Transverse colon (tissue), 3 donors: ENCODE measurements at regions not wholly inside any gene's neighbourhood (a gene's known extent, or its start where the extent isn't known, plus 50 kb on each side); places are given as distances from the start of the nearest gene placed in this dataset.

Experiments
- POLR2A ChIP-seq: fragments of 450-650 bp; IDR thresholded peaks from one replicate; pipeline ENCODE4 v1.6.1; 2016; ENCODE audit warnings: antibody characterized with exemption, mild to moderate bottlenecking, moderate library complexity
- TF ChIP-seq, protein P1 (sequence below), 5 experiments: fragments of 200-600 bp in 3 of 5; fragments of 450-650 bp in 2 of 5; sonication (generic) in 3 of 5; IDR thresholded peaks; 1 replicate in 2 of 5; 2 replicates in 3 of 5; pipeline ENCODE4 v1.5.1; 2016 to 2017; ENCODE audit warnings: antibody characterized with exemption in 5 of 5, inconsistent platforms in 3 of 5, mild to moderate bottlenecking in 2 of 5, moderate library complexity in 1 of 5

DNA sequence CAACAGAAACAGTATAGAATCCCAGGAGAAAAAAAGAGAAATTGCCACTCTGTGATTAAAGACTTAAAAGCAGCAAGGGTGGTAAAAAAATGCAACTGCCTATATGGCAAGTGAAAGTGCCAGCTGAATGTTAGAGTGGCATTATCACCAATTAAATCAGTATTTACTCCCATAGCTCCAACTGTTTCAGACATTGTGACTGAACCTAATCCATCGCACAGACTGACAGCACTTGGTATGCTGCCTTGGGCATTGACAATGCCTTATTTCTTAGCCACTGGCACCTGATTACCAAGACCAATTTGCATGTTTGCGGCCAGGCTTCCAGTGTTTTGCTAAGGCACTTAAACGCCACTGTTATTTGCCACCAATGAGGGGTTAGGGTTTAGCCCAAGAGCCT is 201.9 kb upstream of the NECTIN3 start:
- TF ChIP-seq, protein P1, sequence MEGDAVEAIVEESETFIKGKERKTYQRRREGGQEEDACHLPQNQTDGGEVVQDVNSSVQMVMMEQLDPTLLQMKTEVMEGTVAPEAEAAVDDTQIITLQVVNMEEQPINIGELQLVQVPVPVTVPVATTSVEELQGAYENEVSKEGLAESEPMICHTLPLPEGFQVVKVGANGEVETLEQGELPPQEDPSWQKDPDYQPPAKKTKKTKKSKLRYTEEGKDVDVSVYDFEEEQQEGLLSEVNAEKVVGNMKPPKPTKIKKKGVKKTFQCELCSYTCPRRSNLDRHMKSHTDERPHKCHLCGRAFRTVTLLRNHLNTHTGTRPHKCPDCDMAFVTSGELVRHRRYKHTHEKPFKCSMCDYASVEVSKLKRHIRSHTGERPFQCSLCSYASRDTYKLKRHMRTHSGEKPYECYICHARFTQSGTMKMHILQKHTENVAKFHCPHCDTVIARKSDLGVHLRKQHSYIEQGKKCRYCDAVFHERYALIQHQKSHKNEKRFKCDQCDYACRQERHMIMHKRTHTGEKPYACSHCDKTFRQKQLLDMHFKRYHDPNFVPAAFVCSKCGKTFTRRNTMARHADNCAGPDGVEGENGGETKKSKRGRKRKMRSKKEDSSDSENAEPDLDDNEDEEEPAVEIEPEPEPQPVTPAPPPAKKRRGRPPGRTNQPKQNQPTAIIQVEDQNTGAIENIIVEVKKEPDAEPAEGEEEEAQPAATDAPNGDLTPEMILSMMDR (IDR thresholded peaks at IDR 0.05) = no peak
- TF ChIP-seq POLR2A = no peak
